K562 (cell line): ENCODE measurements at regions not wholly inside any gene's neighbourhood (a gene's known extent, or its start where the extent isn't known, plus 50 kb on each side); places are given as distances from the start of the nearest gene placed in this dataset.

Experiments
- ATAC-seq: fragments of 200-7000 bp; cut with Tn5 transposase; 3 replicates; pipeline ENCODE4 v1.9.1; 2020; ENCODE audit warnings: moderate library complexity
- BruUV-seq: library from RNA; stranded (reverse); fragments of 400-500 nt; replicated peaks from 2 replicates; lab custom pipeline; 2021; lab: Mats Ljungman, UMichigan
- CTCF ChIA-PET: fragments of 300-600 bp; formaldehyde crosslinking; extraction: SDS; loops from one replicate; lab custom pipeline; 2021; ENCODE audit warnings: low intra/inter-chr PET ratio; lab: Yijun Ruan, JAX
- POLR2A ChIA-PET: fragments of 300-600, 350-650 bp; sonication (Branson Sonifier 250); formaldehyde crosslinking; extraction: SDS; loops from one replicate; lab custom pipeline; 2021; ENCODE audit warnings: antibody characterized with exemption, inconsistent platforms; lab: Yijun Ruan, JAX
- DNase-seq, 4 experiments: peaks; one replicate each; pipeline versions ENCODE4 v3.0.0 to v3.0.0-alpha.2; 2011 to 2018; ENCODE audit warnings: low spot score in 3 of 4, mixed read lengths in 3 of 4; ENCODE audit errors: extremely low read depth in 1 of 4
- FAIRE-seq: peaks from 2 replicates; lab custom pipeline; 2011; peaks lifted over from hg19 to GRCh38; lab: Jason Lieb, UNC
- H2AFZ ChIP-seq: 2 replicates; pipeline ENCODE4 v1.6.0; 2011; ENCODE audit warnings: low read depth, low read length, control low read depth, inconsistent platforms
- H3K27ac ChIP-seq: fragments of 200-600 bp; 3 replicates; pipeline ENCODE4 v1.8.0; 2011; ENCODE audit warnings: low read depth, mild to moderate bottlenecking, control low read depth, inconsistent platforms, low read length, moderate library complexity, mixed read lengths; ENCODE audit errors: extremely low read depth
- H3K27me3 ChIP-seq, 2 experiments: fragments of 300-600 bp in 1 of 2; 2 replicates in 1 of 2; 3 replicates in 1 of 2; pipeline versions ENCODE4 v1.6.0 to v1.8.0; 2011; ENCODE audit warnings: inconsistent platforms in 2 of 2, low read length in 2 of 2, mild to moderate bottlenecking in 1 of 2, mixed read lengths in 1 of 2, moderate library complexity in 1 of 2; ENCODE audit not compliant: control insufficient read depth in 2 of 2, insufficient read depth in 2 of 2
- H3K36me3 ChIP-seq: fragments of 300-600 bp; 3 replicates; pipeline ENCODE4 v1.8.0; 2011; ENCODE audit warnings: mild to moderate bottlenecking, low read length, inconsistent platforms; ENCODE audit not compliant: control insufficient read depth, insufficient read depth
- H3K4me1 ChIP-seq, 2 experiments: fragments of 200-600 bp in 1 of 2; replicated peaks in 1 of 2; 2 replicates in 1 of 2; 3 replicates in 1 of 2; pipeline versions ENCODE4 v1.5.1 to v1.8.0; 2011; ENCODE audit warnings: inconsistent platforms in 2 of 2, low read length in 2 of 2, mild to moderate bottlenecking in 1 of 2, mixed read lengths in 1 of 2, moderate library complexity in 1 of 2; ENCODE audit not compliant: control insufficient read depth in 2 of 2, insufficient read depth in 2 of 2
- H3K4me2 ChIP-seq: 2 replicates; pipeline ENCODE4 v1.6.1; 2011; ENCODE audit warnings: low read length, control low read depth, inconsistent platforms, mixed read lengths; ENCODE audit not compliant: insufficient read depth
- H3K4me3 ChIP-seq: fragments of 200-600 bp; sonication (generic), shearing (Covaris generic); 2 replicates; pipeline ENCODE4 v1.5.1; 2016; ENCODE audit warnings: control low read depth, inconsistent platforms
- H3K79me2 ChIP-seq: fragments of 200-600 bp; 3 replicates; pipeline ENCODE4 v1.8.0; 2011; ENCODE audit warnings: low read length, inconsistent platforms; ENCODE audit not compliant: control insufficient read depth, insufficient read depth
- H3K9ac ChIP-seq, 2 experiments: 2 replicates each; pipeline versions ENCODE4 v1.6.0 to v1.6.1; 2011; ENCODE audit warnings: low read depth in 2 of 2, low read length in 2 of 2, control low read depth in 1 of 2, inconsistent platforms in 1 of 2, mild to moderate bottlenecking in 1 of 2, mixed read lengths in 1 of 2; ENCODE audit not compliant: insufficient read depth in 1 of 2
- H3K9me1 ChIP-seq: one replicate; pipeline ENCODE4 v1.6.0; 2011; ENCODE audit warnings: inconsistent platforms, mild to moderate bottlenecking, low read length, moderate library complexity; ENCODE audit not compliant: control insufficient read depth, insufficient read depth
- H3K9me3 ChIP-seq: replicated peaks from 2 replicates; pipeline ENCODE4 v1.5.1; 2011; ENCODE audit warnings: low read depth, low read length, inconsistent platforms; ENCODE audit not compliant: control insufficient read depth, insufficient read depth
- H4K20me1 ChIP-seq: replicated peaks from 2 replicates; pipeline ENCODE4 v1.6.1; 2011; ENCODE audit warnings: low read length, inconsistent platforms, mixed read lengths; ENCODE audit not compliant: control insufficient read depth, insufficient read depth
- E2F8 ChIP-seq: fragments of 450-650 bp; IDR thresholded peaks from 2 replicates; pipeline ENCODE4 v1.7.1; 2018; ENCODE audit warnings: mild to moderate bottlenecking, low read depth; ENCODE audit not compliant: partially characterized antibody
- ELF2 ChIP-seq: fragments of 250-450 bp; sonication (Bioruptor Pico); IDR thresholded peaks from 2 replicates; pipeline ENCODE4 v1.5.0; 2021; ENCODE audit warnings: mild to moderate bottlenecking
- HDGF ChIP-seq: fragments of 450-650 bp; IDR thresholded peaks from 2 replicates; pipeline ENCODE4 v1.6.1; 2016
- NEUROD1 ChIP-seq: fragments of 150-350 bp; IDR thresholded peaks from 2 replicates; pipeline ENCODE4 v1.6.1; 2014; ENCODE audit warnings: borderline replicate concordance, low read length, low read depth; ENCODE audit not compliant: partially characterized antibody
- PHF21A ChIP-seq: fragments of 450-650 bp; IDR thresholded peaks from 2 replicates; pipeline ENCODE4 v1.6.1; 2017; ENCODE audit warnings: low read depth, borderline replicate concordance
- RERE ChIP-seq: sonication (generic); formaldehyde crosslinking; IDR thresholded peaks from 2 replicates; pipeline ENCODE4 v1.8.0; 2023; ENCODE audit warnings: missing genetic modification reagents, mild to moderate bottlenecking, borderline replicate concordance
- WGBS: fragments of 100-300 bp; shearing (Covaris generic); methylation state at CpG from one replicate; pipeline ENCODE4 v1.1.6; 2016; ENCODE audit warnings: low coverage, mixed read lengths; ENCODE audit not compliant: insufficient coverage; ENCODE audit errors: missing lambda C conversion rate; 5-methylcytosine and 5-hydroxymethylcytosine counted together
- in situ Hi-C: fragments of 300-500 bp; cut with MboI; formaldehyde crosslinking; loops from 4 replicates; pipeline ENCODE4 v1.15.0; 2018; ENCODE audit warnings: inconsistent platforms, mixed read lengths
- intact Hi-C: fragments of 100-400 bp; cut with micrococcal nuclease; formaldehyde crosslinking; loops from 2 replicates; pipeline ENCODE4 v1.14.2; 2022

- TF ChIP-seq RERE (CRISPR knock-in tag) (no peak), NEUROD1 (no peak)
Observed at GRCh38 chr4:100632163-100632562, 114.3 kb upstream of the EMCN start (continued).

- 2% methylated on average over 3 of the region's 3 CpGs for WGBS
- Histone ChIP-seq H3K9me3 (no peaks in the 10 kb centered on the region; the same call in 1 of the 2 replicates), H3K4me3 (no peak overlapping the region), H3K27ac (no peak overlapping the region), H4K20me1 (no peaks in the 10 kb centered on the region), H2AFZ (no peak overlapping the region), H3K36me3 (no peaks in the 10 kb centered on the region), H3K4me2 (no peak overlapping the region), H3K79me2 (no peaks in the 10 kb centered on the region), H3K9ac (no peak overlapping the region), H3K27me3 (no peaks in the 10 kb centered on the region), H3K4me1 (no peaks in the 10 kb centered on the region), H3K9me1 (no peaks in the 10 kb centered on the region)
- BruUV-seq = no TSS peak
- no peak for FAIRE-seq
- ChIA-PET POLR2A (no interaction called here), CTCF (no interaction called here)
- ATAC-seq = no peak
- no peak for TF ChIP-seq ELF2 (CRISPR knock-in tag)
- TF ChIP-seq PHF21A = no peak
- TF ChIP-seq HDGF = no peak
- no peak for TF ChIP-seq E2F8
- no peak for DNase-seq
- intact Hi-C loops = no loop called here
- in situ Hi-C loops = no loop called here
Observed at GRCh38 chr4:100631281-100631968, 113.6 kb upstream of the EMCN start.
